Stomach (tissue), 4 donors: ENCODE measurements at regions not wholly inside any gene's neighbourhood (a gene's known extent, or its start where the extent isn't known, plus 50 kb on each side); places are given as distances from the start of the nearest gene placed in this dataset.

Experiments
- EP300 ChIP-seq: sonication (generic); formaldehyde crosslinking; IDR thresholded peaks from one replicate; pipeline ENCODE4 v1.6.1; 2017; ENCODE audit warnings: antibody characterized with exemption
- POLR2A ChIP-seq, 4 donors: fragments of 450-650 bp; IDR thresholded peaks; one replicate each; pipeline ENCODE4 v1.6.1; 2016; ENCODE audit warnings: antibody characterized with exemption in 4 of 4, control low read depth in 2 of 4, mild to moderate bottlenecking in 1 of 4, moderate library complexity in 1 of 4
- POLR2AphosphoS5 ChIP-seq, 3 donors: sonication (generic); formaldehyde crosslinking; IDR thresholded peaks; one replicate each; pipeline ENCODE4 v1.6.1; 2016; ENCODE audit warnings: antibody characterized with exemption in 3 of 3
- TF ChIP-seq, protein P1 (sequence below), 7 experiments: fragments of 450-650 bp in 4 of 7; fragments of 200-600 bp in 3 of 7; sonication (generic) in 3 of 7; IDR thresholded peaks; one replicate each; pipeline ENCODE4 v1.5.1; 2016 to 2019; ENCODE audit warnings: antibody characterized with exemption in 7 of 7, control low read depth in 2 of 7, mild to moderate bottlenecking in 1 of 7

DNA sequence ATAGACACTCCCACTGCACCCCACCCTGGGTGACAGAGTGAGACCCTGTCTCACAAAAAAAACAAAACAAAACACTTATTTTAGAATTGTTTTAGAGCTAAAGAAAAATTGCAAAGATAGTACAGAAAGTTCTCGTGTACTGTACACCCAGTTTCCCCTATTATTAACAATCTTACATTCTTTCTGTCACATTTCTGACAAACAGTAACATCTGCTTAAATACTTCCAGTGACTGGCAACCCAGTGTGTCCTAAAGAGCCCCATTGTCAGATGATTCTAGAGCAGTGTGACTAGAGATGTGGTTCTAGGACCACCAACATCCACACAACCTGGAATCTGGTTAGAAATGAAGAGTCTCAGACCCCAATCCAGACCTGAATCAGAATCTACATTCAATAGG lies 90.5 kb downstream of the LEPR start:
- TF ChIP-seq, protein P1, sequence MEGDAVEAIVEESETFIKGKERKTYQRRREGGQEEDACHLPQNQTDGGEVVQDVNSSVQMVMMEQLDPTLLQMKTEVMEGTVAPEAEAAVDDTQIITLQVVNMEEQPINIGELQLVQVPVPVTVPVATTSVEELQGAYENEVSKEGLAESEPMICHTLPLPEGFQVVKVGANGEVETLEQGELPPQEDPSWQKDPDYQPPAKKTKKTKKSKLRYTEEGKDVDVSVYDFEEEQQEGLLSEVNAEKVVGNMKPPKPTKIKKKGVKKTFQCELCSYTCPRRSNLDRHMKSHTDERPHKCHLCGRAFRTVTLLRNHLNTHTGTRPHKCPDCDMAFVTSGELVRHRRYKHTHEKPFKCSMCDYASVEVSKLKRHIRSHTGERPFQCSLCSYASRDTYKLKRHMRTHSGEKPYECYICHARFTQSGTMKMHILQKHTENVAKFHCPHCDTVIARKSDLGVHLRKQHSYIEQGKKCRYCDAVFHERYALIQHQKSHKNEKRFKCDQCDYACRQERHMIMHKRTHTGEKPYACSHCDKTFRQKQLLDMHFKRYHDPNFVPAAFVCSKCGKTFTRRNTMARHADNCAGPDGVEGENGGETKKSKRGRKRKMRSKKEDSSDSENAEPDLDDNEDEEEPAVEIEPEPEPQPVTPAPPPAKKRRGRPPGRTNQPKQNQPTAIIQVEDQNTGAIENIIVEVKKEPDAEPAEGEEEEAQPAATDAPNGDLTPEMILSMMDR (IDR thresholded peaks at IDR 0.05), result no peak
- TF ChIP-seq POLR2A (IDR thresholded peaks at IDR 0.05), result no peak
- TF ChIP-seq POLR2AphosphoS5 (IDR thresholded peaks at IDR 0.05), result no peak
- no peak for TF ChIP-seq EP300
